ENCODE measurements at regions not wholly inside any gene's neighbourhood (a gene's known extent, or its start where the extent isn't known, plus 50 kb on each side); places are given as distances from the start of the nearest gene placed in this dataset.
"Not testable (repeated sequence)": the region's sequence is repeated elsewhere in the genome, so short reads cannot be mapped to it uniquely, and the experiment has no call there.

DNA sequence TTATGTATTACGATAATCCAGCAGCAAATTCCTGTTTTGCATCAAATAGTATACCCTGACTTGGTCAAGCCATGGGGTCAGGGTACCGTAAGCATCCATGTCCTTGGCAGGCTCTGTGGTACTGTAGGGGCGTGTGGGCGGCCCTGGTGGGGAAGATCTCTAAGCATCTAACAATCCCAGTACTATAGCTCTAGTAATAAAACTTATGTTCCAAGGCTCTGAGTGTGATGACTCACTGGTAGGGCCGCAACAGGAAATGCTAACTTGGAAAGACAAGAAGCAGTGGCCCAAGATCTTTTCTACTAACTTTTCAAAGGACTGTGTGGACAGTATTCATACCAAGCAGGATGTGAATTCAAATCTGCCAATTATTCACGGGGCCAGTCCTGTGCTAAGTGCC is 63.8 kb downstream of the CLEC18A start:
- not testable (repeated sequence) for DNase-seq

DNA sequence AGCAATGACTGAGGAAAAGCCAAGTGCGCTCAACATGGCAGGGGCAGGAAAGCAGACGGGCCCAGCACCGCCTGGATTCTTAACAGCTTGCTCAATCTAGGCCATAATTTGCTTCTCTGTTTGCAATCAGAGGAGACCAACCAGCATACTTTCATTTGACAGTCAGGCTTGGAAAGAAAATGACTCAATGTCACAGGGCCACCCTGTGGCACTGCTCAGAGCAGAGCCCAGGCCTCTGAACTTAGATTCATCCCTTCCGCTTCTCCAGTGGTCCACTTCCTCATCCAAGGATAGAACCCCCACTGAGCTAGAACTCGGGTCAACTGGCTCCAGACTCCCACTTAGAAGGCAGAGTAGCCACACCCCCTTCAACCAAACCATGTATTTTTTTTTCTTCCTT is 65.6 kb downstream of the CLEC18A start:
- not testable (repeated sequence) for DNase-seq

DNA sequence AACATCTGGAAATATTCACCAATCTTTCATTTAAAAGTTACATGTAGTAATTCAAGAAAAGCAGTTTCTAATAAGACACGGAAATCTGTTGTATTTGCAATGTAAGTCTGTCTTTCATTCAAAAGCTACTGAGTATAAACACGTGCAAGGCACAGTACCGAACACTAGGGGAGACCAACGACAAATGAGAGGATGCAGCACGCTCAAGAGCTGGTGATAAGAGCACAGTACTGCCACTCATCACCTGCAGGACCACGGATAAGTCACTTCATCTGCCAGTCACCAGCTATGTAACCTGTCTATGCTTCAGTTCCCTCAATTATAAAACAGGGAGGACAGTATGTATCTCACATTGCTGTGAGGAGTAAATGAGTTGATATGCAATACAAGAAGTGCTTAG is 67.1 kb downstream of the CLEC18A start:
- DNase-seq = peak; percentile 76

DNA sequence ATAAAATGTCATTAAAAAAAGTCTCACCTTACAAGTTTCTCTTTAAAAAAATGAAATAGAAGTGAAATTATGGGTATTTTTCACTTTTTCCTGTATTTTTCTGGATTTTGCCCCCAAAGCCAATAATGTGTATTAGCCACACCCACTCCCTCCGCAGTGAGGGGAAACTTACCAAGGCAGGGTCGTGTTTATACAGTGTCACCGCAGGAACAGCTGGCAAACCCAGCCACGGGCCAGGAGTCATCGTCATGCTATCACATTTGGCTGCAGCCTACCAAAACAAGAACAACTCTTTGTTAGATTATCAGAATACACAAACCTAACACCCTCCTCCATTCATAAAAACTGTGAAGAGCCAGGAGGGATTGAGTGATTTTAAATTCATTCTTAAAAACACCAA is 72.1 kb downstream of the CLEC18A start:
- DNase-seq = not testable (repeated sequence)

DNA sequence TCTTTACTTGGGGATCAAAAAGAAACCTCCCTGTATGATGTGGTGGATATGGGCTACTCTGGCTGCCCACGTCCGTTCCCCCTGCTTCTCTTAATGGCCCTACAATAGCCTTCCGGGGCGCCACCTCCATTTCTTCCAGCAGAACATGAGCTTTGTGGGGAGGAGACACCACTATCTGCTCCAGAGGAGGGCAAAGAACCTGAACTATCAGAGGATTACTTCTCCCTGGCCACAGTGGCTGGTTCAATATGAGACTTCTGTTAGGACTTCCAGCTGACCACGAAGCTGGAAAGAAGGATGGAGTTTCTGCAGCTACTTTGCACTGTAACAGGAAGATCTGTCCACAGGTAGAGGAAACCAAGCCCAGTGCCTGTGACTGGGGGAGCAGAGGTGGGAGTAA is 72.8 kb downstream of the CLEC18A start:
- DNase-seq = not testable (repeated sequence)

DNA sequence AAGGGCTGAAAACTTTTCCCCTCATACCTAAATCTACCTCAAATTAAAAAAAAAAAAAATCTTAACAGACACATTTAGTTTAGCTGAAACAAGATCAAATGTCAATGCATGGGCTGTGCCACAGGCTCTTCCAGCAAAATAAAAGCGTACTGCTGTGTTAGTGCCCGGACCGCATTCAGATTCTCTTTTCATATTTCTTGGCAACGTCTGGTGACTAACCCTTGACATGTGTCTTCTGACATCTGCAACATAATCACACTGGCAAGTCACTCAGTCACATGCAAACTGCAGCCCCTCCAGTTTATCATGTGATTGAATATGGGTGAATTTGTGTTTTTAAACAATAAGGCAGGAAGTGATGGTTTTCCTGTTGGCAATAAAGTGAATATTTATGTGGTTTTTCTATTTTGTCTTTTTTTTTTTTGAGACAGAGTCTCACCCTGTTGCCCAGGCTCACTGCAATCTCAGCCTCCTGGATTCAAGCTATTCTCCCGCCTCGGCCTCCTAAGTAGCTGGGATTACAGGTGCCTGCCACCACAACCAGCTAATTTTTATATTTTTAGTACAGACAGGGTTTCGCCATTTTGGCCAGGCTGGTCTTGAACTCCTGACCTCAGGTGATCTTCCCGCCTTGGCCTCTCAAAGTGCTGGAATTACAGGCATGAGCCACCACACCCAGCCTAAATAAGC is 75.2 kb downstream of the CLEC18A start:
- peak; percentile 73 for DNase-seq

DNA sequence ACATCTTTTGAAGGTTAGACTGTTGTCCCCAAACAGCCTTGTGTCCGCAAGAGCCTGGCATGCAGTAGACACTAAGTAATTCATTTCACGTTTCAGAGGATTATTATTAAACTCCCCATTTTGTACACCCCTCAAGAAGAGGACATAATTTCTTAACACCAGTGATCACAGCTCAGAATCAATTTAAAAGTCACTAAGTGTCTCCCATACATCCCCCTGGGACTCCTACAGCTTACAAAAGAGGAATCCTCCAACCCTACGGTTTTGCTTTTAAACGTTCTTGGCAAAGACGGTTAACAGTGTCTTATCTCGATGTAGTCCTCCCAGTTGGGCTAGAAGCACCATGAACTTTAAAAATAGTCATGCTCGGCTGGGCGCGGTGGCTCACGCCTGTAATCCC is 81.2 kb upstream of the PDPR start:
- not testable (repeated sequence) for DNase-seq

DNA sequence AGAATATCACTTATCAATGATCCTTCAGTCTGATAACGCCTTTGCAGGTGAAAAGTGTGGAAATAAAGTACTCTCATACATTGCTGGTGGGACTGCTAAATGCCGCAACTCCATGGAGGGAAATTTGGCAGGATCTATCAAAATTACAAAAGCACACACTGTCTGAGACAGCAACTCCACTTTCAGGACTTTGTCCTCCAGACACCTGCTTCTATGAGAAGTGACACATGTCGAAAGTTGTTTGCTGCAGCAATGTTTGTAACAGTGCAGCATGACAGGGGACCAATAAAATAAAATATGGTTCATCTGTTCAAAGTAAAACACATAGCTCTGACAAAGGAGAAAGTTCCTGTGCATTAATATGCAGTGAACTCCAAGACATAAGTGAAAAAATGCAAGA is 76.2 kb upstream of the PDPR start:
- DNase-seq = not testable (repeated sequence)

DNA sequence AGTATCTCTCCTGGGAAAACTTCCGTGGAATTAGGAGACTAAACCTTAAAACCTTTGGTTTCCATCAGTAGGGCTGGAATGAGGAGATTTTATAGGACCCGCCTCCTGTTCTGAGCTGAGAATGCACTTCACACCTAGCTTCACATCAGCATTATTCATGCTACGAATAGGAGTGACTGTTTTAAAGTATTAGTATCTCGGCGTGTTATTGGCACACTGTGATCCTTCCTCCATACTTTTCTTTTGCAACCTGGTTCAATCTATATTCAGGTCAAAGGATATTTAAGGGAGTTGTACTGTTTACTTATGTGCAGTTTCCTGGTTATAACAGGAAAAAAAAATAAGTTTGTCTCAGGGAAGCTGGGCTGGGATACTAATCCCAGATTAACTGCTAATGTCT is 73.6 kb upstream of the PDPR start:
- not testable (repeated sequence) for DNase-seq

DNA sequence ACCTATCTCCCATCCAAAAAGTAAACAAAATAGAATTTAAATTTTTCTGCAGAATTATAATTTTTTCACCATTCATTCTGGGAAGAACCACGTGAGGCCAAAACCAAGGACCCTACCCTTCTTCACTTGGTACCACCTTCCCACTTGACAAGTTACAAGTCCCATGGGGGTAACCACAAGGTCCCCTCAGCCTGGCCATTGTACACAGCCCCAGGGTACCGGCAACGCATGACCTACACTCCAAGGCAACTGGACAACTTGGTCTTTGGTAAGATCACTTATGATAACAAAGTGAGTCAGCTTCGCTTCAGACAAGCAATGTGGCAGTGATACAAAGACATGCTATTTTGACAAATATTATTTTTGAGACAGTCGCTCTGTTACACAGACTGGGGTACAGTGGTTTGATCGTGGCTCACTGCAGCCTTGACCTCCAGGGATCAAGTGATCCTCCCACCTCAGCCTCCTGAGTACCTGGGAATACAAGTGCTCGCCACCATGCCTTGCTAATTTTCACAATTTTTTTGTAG is 70.5 kb upstream of the PDPR start:
- DNase-seq = not testable (repeated sequence)

DNA sequence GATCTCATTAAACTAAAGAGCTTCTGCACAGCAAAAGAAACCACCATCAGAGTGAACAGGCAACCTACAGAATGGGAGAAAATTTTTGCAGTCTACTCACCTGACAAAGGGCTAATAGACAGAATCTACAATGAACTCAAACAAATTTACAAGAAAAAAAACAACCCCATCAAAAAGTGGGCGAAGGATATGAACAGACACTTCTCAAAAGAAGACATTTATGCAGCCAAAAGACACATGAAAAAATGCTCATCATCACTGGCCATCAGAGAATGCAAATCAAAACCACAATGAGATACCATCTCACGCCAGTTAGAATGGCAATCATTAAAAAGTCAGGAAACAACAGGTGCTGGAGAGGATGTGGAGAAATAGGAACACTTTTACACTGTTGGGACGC is 67.6 kb upstream of the PDPR start:
- not testable (repeated sequence) for DNase-seq

DNA sequence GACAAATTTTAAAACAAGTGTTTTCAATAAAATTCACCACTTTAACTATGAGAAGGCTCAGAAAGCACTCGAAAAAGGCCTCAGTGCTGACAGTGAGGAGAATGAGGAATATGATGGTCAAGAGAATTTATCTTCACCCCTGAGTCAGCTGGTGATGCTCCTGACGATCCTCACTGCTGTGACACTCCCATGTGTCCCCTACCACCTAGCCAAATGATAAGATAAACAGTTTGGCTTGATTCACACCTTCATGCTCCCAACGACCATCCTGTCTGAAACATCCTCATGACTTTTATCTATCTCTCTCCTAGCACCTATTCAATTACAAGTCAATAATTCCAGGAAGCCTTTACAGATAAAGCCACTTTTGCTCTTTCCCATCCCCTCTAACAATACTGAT is 66.0 kb upstream of the PDPR start:
- not testable (repeated sequence) for DNase-seq

DNA sequence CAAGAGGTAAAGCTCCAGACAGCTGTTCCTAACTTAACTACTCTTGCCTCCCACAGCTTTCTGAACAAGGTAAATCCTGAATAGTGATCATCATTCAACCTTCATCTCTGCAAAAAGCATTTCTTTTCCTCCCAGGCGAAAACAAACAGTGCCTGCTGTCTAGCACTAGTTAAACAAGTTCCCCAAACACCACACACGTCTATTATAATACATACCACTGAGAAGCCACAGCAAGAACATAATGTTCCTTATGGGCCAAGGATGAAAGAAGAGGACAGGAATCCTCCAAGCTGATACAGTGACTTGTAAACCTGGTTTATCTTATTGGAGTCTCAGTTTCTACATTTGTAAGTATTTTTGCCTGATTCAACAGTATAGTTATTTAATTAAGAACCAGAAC is 56.1 kb upstream of the PDPR start:
- not testable (repeated sequence) for DNase-seq

DNA sequence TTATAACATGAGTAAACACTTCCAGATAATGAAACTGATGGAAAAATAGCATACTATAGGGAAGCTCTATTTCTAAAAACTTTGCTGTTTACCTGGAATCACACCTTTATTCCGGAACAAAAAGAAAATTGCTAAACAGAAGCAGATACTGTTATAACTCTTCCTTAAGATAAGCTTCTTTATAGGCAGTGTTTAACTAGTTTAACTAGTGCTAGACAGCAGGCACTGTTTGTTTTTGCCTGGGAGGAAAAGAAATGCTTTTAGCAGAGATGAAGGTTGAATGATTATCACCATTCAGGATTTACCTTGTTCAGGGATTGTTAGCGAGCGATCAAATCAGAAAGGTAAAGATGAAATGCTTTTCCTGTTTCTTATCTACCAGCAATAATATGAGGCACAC is 54.7 kb upstream of the PDPR start:
- not testable (repeated sequence) for DNase-seq

DNA sequence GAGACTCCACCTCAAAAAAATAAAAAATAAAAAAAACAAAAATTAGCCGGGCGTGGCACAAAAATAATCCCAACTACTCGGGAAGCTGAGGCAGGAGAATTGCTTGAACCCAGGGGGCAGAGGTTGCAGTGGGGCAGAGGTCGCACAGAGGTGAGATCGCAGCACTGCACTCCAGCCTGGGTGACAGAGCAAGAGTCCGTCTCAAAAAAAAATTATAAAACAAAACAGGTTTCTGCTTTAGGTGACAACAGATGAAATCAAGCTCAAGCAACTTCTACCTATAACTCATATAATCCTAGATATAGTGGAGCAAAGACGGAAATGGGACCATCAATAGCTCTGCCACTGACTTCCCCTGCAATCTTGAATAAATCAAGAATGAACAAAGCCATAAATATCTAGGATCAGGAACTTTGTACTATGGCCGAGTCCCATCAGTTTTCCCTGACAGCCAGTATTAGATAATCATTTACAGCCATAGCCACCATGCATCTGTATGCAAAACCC is 53.6 kb upstream of the PDPR start:
- not testable (repeated sequence) for DNase-seq

DNA sequence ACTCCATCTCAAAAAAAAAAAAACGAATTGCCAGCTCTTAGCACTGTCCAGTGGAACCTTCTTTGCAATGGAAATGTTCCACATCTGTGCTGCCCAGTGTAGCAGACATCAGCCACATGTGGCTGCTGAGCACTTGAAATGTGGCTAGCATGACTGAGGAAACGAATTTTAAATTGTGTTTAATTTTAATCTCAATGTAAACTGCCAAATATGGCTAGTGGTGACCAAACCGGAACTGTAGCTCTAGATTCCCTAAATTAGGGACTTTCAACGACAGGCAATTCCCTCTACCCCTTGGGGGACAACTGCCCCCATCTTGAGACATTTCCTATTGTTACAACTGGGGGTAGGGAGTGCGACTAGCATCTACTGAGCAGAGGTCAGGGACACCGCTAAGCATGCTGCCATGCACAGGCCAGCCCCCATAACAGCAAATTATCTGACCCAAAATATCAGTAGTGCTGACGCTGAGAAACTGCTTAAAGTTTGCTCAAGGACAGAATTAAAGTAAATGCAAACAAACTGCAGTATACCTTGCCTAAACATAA is 52.4 kb upstream of the PDPR start:
- not testable (repeated sequence) for DNase-seq

DNA sequence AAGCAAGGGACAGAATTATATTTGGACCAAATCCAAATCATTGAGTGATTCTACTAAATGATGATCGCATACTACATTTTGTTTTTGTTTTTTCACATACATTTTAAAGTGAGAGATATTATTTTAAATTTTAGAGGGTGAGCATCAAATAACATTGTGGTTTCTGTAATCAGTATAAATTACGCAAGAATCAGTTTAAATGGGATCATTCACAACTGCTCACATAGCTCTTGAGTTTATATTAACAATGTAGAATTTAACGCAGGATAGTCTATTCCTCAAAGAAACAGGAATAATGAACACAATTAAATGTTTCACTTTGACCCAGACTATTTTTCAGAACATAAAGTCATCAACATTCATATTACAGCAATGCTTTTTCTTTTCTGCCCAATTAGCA is 51.2 kb upstream of the PDPR start:
- not testable (repeated sequence) for DNase-seq

Measured in activated effector memory CD4-positive, alpha-beta T cell treated with anti-CD3 and anti-CD28 coated beads, Interleukin-2, amount 50 U/mL, for 16 hours (primary cell).